GM10248 (cell line): ENCODE measurements at regions not wholly inside any gene's neighbourhood (a gene's known extent, or its start where the extent isn't known, plus 50 kb on each side); places are given as distances from the start of the nearest gene placed in this dataset.
"Not testable (repeated sequence)": the region's sequence is repeated elsewhere in the genome, so short reads cannot be mapped to it uniquely, and the experiment has no call there.

Source experiments
- CTCF ChIA-PET: fragments of 300-600 bp; sonication (Branson Sonifier 250); formaldehyde crosslinking; extraction: SDS; loops from one replicate; lab custom pipeline; 2021; ENCODE audit warnings: antibody characterized with exemption; lab: Yijun Ruan, JAX
- POLR2A ChIA-PET: fragments of 350-650 bp; sonication (Branson Sonifier 250); formaldehyde crosslinking; extraction: SDS; loops from one replicate; lab custom pipeline; 2020; ENCODE audit warnings: antibody characterized with exemption; lab: Yijun Ruan, JAX
- DNase-seq: peaks from one replicate; pipeline ENCODE4 v3.0.0; 2012; ENCODE audit errors: extremely low spot score
- CTCF ChIP-seq: IDR thresholded peaks from 2 replicates; pipeline ENCODE4 v1.5.1; 2012; ENCODE audit warnings: mild to moderate bottlenecking, low read depth; ENCODE audit errors: extremely low read depth, missing control alignments, control extremely low read depth

- TF ChIP-seq CTCF = no peak
- DNase-seq = no peak
- CTCF ChIA-PET = no interaction called here
- POLR2A ChIA-PET = no interaction called here
Measured at GRCh38 chr9:106784076-106784475, 78.9 kb upstream of the ZNF462 start.

GRCh38 chr9:106785200-106785599, 77.8 kb upstream of the ZNF462 start:
- no peak for TF ChIP-seq CTCF
- ChIA-PET CTCF (no interaction called here), POLR2A (no interaction called here)
- no peak for DNase-seq

- DNase-seq, POLR2A ChIA-PET: not testable (repeated sequence)
- CTCF ChIA-PET = interaction anchor here (1.7 kb wide), 1 partner anchor 12 kb away, joined by 4 read pairs; no protein-coding TSS in a partner anchor
Measured at GRCh38 chr9:106788021-106788420, 74.9 kb upstream of the ZNF462 start.

- POLR2A ChIA-PET = no interaction called here
- TF ChIP-seq CTCF = no peak
- no peak for DNase-seq
- CTCF ChIA-PET = interaction anchor here (1.4 kb wide), 1 partner anchor 19 kb away, joined by 4 read pairs; no protein-coding TSS in a partner anchor
Measured at GRCh38 chr9:106795031-106795430, 67.9 kb upstream of the ZNF462 start.

- DNase-seq = no peak
- ChIA-PET CTCF (no interaction called here), POLR2A (no interaction called here)
- TF ChIP-seq CTCF = no peak
Measured at GRCh38 chr9:106796771-106797170, 66.2 kb upstream of the ZNF462 start.

GRCh38 chr9:106797299-106797698, 65.7 kb upstream of the ZNF462 start:
- DNase-seq = no peak
- ChIA-PET POLR2A (no interaction called here), CTCF (no interaction called here)
- no peak for TF ChIP-seq CTCF

- ChIA-PET CTCF (interaction anchor here (1.4 kb wide), 1 partner anchor 10 kb away, joined by 7 read pairs; no protein-coding TSS in a partner anchor), POLR2A (no interaction called here)
- DNase-seq = no peak
- TF ChIP-seq CTCF = no peak
Measured at GRCh38 chr9:106798016-106798799, 64.8 kb upstream of the ZNF462 start.
